H1 (cell line): ENCODE measurements at regions not wholly inside any gene's neighbourhood (a gene's known extent, or its start where the extent isn't known, plus 50 kb on each side); places are given as distances from the start of the nearest gene placed in this dataset.

Source experiments
- CTCF ChIA-PET: fragments of 300-600 bp; sonication (Branson Sonifier 250); formaldehyde crosslinking; loops from one replicate; lab custom pipeline; 2021; ENCODE audit not compliant: partially characterized antibody; lab: Charles Lee
- POLR2A ChIA-PET: fragments of 300-600 bp; sonication (Branson Sonifier 250); formaldehyde crosslinking; loops from one replicate; lab custom pipeline; 2021; ENCODE audit warnings: inconsistent platforms; ENCODE audit not compliant: partially characterized antibody; lab: Charles Lee
- DNase-seq, 2 experiments: peaks; one replicate each; pipeline versions ENCODE4 v3.0.0 to v3.0.0-alpha.2; 2010 to 2022; ENCODE audit warnings: low spot score in 2 of 2, low read depth in 1 of 2, mixed read lengths in 1 of 2
- FAIRE-seq: peaks from 2 replicates; lab custom pipeline; 2011; peaks lifted over from hg19 to GRCh38; lab: Jason Lieb, UNC
- H2AFZ ChIP-seq: 2 replicates; pipeline ENCODE4 v1.8.1; 2012; ENCODE audit warnings: low read length, inconsistent platforms
- H2AK5ac ChIP-seq: 2 replicates; pipeline ENCODE4 v1.6.1; 2013; ENCODE audit warnings: low read depth, low read length
- H2BK120ac ChIP-seq: replicated peaks from 2 replicates; pipeline ENCODE3; 2013; ENCODE audit warnings: low read depth, low read length, inconsistent platforms
- H2BK12ac ChIP-seq: 2 replicates; pipeline ENCODE4 v1.6.1; 2013; ENCODE audit warnings: low read depth, low read length
- H2BK15ac ChIP-seq: 2 replicates; pipeline ENCODE4 v1.6.1; 2013; ENCODE audit warnings: low read length
- H2BK20ac ChIP-seq: 2 replicates; pipeline ENCODE4 v1.6.1; 2013; ENCODE audit warnings: low read length
- H2BK5ac ChIP-seq: 2 replicates; pipeline ENCODE4 v1.6.1; 2013; ENCODE audit warnings: low read depth, low read length
- H3K14ac ChIP-seq: 2 replicates; pipeline ENCODE4 v1.6.1; 2013; ENCODE audit warnings: inconsistent platforms; ENCODE audit not compliant: insufficient read length
- H3K18ac ChIP-seq: 2 replicates; pipeline ENCODE4 v1.6.1; 2013; ENCODE audit warnings: low read length; ENCODE audit errors: extremely low read depth
- H3K23ac ChIP-seq: 2 replicates; pipeline ENCODE4 v1.6.1; 2013; ENCODE audit warnings: inconsistent platforms; ENCODE audit not compliant: insufficient read length
- H3K23me2 ChIP-seq: 2 replicates; pipeline ENCODE4 v1.6.1; 2013; ENCODE audit warnings: low read depth, low read length
- H3K27ac ChIP-seq: 2 replicates; pipeline ENCODE4 v1.6.1; 2011; ENCODE audit warnings: low read depth, low read length, inconsistent platforms
- H3K27me3 ChIP-seq, 4 experiments: replicated peaks in 1 of 4; 1 replicate in 1 of 4; 2 replicates in 3 of 4; pipeline versions ENCODE4 v1.6.1 to v1.8.1; 2011 to 2013; ENCODE audit warnings: low read length in 3 of 4, mild to moderate bottlenecking in 3 of 4, inconsistent platforms in 2 of 4, mixed read lengths in 2 of 4, moderate library complexity in 1 of 4; ENCODE audit not compliant: control insufficient read depth in 3 of 4, insufficient read depth in 3 of 4; ENCODE audit errors: extremely low read depth in 1 of 4
- H3K36me3 ChIP-seq, 4 experiments: 2 replicates each; pipeline versions ENCODE4 v1.6.1 to v1.8.1; 2011 to 2013; ENCODE audit warnings: mild to moderate bottlenecking in 4 of 4, low read length in 3 of 4, moderate library complexity in 2 of 4, control low read depth in 1 of 4, inconsistent platforms in 1 of 4; ENCODE audit not compliant: insufficient read depth in 4 of 4, control insufficient read depth in 2 of 4
- H3K4ac ChIP-seq: replicated peaks from 2 replicates; pipeline ENCODE3; 2013; ENCODE audit warnings: low read length, low read depth, mixed read lengths, inconsistent platforms; ENCODE audit not compliant: insufficient read length
- H3K4me1 ChIP-seq, 4 experiments: replicated peaks in 1 of 4; 1 replicate in 1 of 4; 2 replicates in 3 of 4; pipeline versions ENCODE4 v1.6.1 to v1.8.1; 2011 to 2013; ENCODE audit warnings: low read length in 3 of 4, inconsistent platforms in 2 of 4, mixed read lengths in 1 of 4; ENCODE audit not compliant: insufficient read depth in 4 of 4, control insufficient read depth in 3 of 4
- H3K4me2 ChIP-seq, 2 experiments: 2 replicates each; pipeline versions ENCODE4 v1.6.1 to v1.8.1; 2011 to 2013; ENCODE audit warnings: low read depth in 2 of 2, low read length in 2 of 2, control low read depth in 1 of 2, inconsistent platforms in 1 of 2, mild to moderate bottlenecking in 1 of 2; ENCODE audit not compliant: insufficient read depth in 1 of 2
- H3K4me3 ChIP-seq, 4 experiments: fragments of 200-600, 300-600 bp in 1 of 4; sonication (generic), shearing (Covaris generic), sonication (Bioruptor Twin) in 1 of 4; 2 replicates each; pipeline versions ENCODE4 v1.5.1 to v1.8.1; 2011 to 2016; ENCODE audit warnings: low read length in 4 of 4, low read depth in 3 of 4, control low read depth in 2 of 4, inconsistent platforms in 2 of 4, mild to moderate bottlenecking in 2 of 4, mixed read lengths in 1 of 4, moderate library complexity in 1 of 4; ENCODE audit not compliant: insufficient read depth in 2 of 4; ENCODE audit errors: extremely low read depth in 1 of 4
- H3K56ac ChIP-seq: replicated peaks from 2 replicates; pipeline ENCODE3; 2013; ENCODE audit warnings: low read depth, mild to moderate bottlenecking, mixed read lengths, low read length, inconsistent platforms; ENCODE audit not compliant: insufficient read length
- H3K79me1 ChIP-seq: 2 replicates; pipeline ENCODE4 v1.6.1; 2013; ENCODE audit warnings: low read depth, low read length, control low read depth
- H3K79me2 ChIP-seq, 2 experiments: 2 replicates each; pipeline versions ENCODE4 v1.6.1 to v1.8.1; 2012 to 2013; ENCODE audit warnings: low read length in 2 of 2, mild to moderate bottlenecking in 2 of 2, inconsistent platforms in 1 of 2; ENCODE audit not compliant: insufficient read depth in 2 of 2, control insufficient read depth in 1 of 2
- H3K9ac ChIP-seq, 4 experiments: replicated peaks in 1 of 4; 1 replicate in 1 of 4; 2 replicates in 3 of 4; pipeline versions ENCODE4 v1.6.1 to v1.8.1; 2011 to 2013; ENCODE audit warnings: low read depth in 3 of 4, low read length in 3 of 4, control low read depth in 2 of 4, mild to moderate bottlenecking in 2 of 4, moderate library complexity in 2 of 4, inconsistent platforms in 1 of 4; ENCODE audit errors: extremely low read depth in 1 of 4
- H3K9me3 ChIP-seq, 2 experiments: 2 replicates each; pipeline versions ENCODE4 v1.6.1 to v1.8.1; 2012 to 2013; ENCODE audit warnings: mild to moderate bottlenecking in 2 of 2, moderate library complexity in 2 of 2, control low read depth in 1 of 2, inconsistent platforms in 1 of 2, low read depth in 1 of 2, low read length in 1 of 2, mixed read lengths in 1 of 2; ENCODE audit not compliant: insufficient read depth in 2 of 2
- H4K20me1 ChIP-seq, 2 experiments: replicated peaks in 1 of 2; 2 replicates each; pipeline versions ENCODE3 to v1.8.1; 2011 to 2013; ENCODE audit warnings: inconsistent platforms in 2 of 2, low read length in 2 of 2, mild to moderate bottlenecking in 1 of 2; ENCODE audit not compliant: insufficient read depth in 2 of 2, control insufficient read depth in 1 of 2
- H4K5ac ChIP-seq: 2 replicates; pipeline ENCODE4 v1.6.1; 2013; ENCODE audit warnings: low read length, low read depth, mixed read lengths, inconsistent platforms; ENCODE audit not compliant: insufficient read length
- H4K8ac ChIP-seq: 2 replicates; pipeline ENCODE4 v1.8.0; 2013; ENCODE audit warnings: mild to moderate bottlenecking, moderate library complexity, low read length, inconsistent platforms; ENCODE audit not compliant: insufficient read depth; ENCODE audit errors: extremely low read depth
- H4K91ac ChIP-seq: replicated peaks from 2 replicates; pipeline ENCODE3; 2013; ENCODE audit warnings: low read length, mixed read lengths, inconsistent platforms; ENCODE audit not compliant: insufficient read length
- CBX8 ChIP-seq: fragments of 300-800, 300-1000 bp; sonication (generic); IDR thresholded peaks from 2 replicates; pipeline ENCODE4 v1.7.1; 2016; ENCODE audit warnings: low read depth, low read length, borderline replicate concordance
- RFX5 ChIP-seq: IDR thresholded peaks from 2 replicates; pipeline ENCODE4 v1.6.1; 2011; ENCODE audit warnings: low read depth, low read length, improper control_type of control experiment, borderline replicate concordance
- WGBS, 2 experiments: shearing (Covaris generic) in 1 of 2; methylation state at CpG; one replicate each; pipeline versions ENCODE4 v1.1.6 to v1.1.7; 2013 to 2015; ENCODE audit warnings: low lambda C conversion rate in 2 of 2, mixed read lengths in 2 of 2, inconsistent platforms in 1 of 2, low coverage in 1 of 2, missing lambda C conversion rate in 1 of 2; ENCODE audit not compliant: insufficient replicate concordance in 2 of 2, insufficient coverage in 1 of 2, insufficient read length in 1 of 2; ENCODE audit errors: extremely low coverage in 1 of 2, missing lambda C conversion rate in 1 of 2; 5-methylcytosine and 5-hydroxymethylcytosine counted together

DNA sequence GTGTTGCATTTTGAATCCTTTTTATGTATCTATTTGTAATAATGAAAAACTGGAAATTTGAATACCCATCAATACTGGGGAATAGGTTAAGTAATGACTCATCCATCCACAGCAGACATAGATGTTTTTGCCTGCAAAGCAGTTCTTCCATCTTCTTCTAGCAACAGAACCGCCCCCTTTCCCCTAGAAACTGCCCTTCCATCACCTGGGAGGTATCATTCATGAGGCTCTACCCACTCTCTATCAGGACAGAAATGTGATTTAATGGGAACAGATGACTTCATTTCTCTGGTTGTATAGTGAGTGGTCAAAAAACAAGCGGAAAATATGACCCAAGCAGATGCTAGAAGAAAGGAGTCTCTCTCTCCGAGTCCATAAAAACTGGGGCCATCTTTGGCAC is 532.8 kb downstream of the UQCRFS1 start:
- Histone ChIP-seq H3K27me3 (no peaks in the 10 kb centered on the region), H4K20me1 (no peaks in the 10 kb centered on the region), H2AK5ac (no peak overlapping the region), H4K91ac (no peak overlapping the region), H3K4ac (no peak overlapping the region), H2AFZ (no peak overlapping the region), H3K23me2 (no peaks in the 10 kb centered on the region), H3K23ac (no peak overlapping the region), H3K9ac (no peak overlapping the region), H3K56ac (no peak overlapping the region), H4K5ac (no peak overlapping the region), H2BK20ac (no peak overlapping the region), H4K8ac (no peak overlapping the region), H3K79me2 (no peaks in the 10 kb centered on the region), H2BK15ac (no peak overlapping the region), H3K14ac (no peak overlapping the region), H2BK12ac (no peak overlapping the region), H3K4me1 (no peaks in the 10 kb centered on the region), H3K27ac (no peak overlapping the region), H2BK5ac (no peak overlapping the region), H2BK120ac (no peak overlapping the region), H3K36me3 (peaks cover 0 to 4% (median 0%) of the 10 kb centered on the region in 4 experiments; a peak in 1 of 8 replicates), H3K79me1 (no peaks in the 10 kb centered on the region), H3K4me2 (no peak overlapping the region), H3K9me3 (no peaks in the 10 kb centered on the region), H3K4me3 (no peak overlapping the region), H3K18ac (no peak overlapping the region)
- CTCF ChIA-PET: interaction anchor here (1.6 kb wide), 1 partner anchor 46 kb away, joined by 3 read pairs; no protein-coding TSS in a partner anchor
- no peak for DNase-seq
- POLR2A ChIA-PET: no interaction called here
- FAIRE-seq: no peak
- no peak for TF ChIP-seq RFX5
- no peak for TF ChIP-seq CBX8
- WGBS, 2 experiments: 94% methylated on average over 3 of the region's 3 CpGs; no CpG with 5 or more reads in 1 of the 2 experiments
